ENCODE measurements at regions not wholly inside any gene's neighbourhood (a gene's known extent, or its start where the extent isn't known, plus 50 kb on each side); places are given as distances from the start of the nearest gene placed in this dataset.
"Not testable (repeated sequence)": the region's sequence is repeated elsewhere in the genome, so short reads cannot be mapped to it uniquely, and the experiment has no call there.

- not testable (repeated sequence) for FAIRE-seq
Observed at GRCh38 chr21:9001890-9002663, 1519.3 kb upstream of the TPTE start.

GRCh38 chr21:9003909-9004814 lies 1517.2 kb upstream of the TPTE start:
- not testable (repeated sequence) for FAIRE-seq

- not testable (repeated sequence) for FAIRE-seq
Observed at GRCh38 chr21:9004815-9005518, 1516.4 kb upstream of the TPTE start.

- not testable (repeated sequence) for FAIRE-seq
Observed at GRCh38 chr21:9005671-9006070, 1515.7 kb upstream of the TPTE start.

GRCh38 chr21:9006111-9006510 lies 1515.3 kb upstream of the TPTE start:
- not testable (repeated sequence) for FAIRE-seq

GRCh38 chr21:9006553-9007323 lies 1514.6 kb upstream of the TPTE start:
- FAIRE-seq = not testable (repeated sequence)

- FAIRE-seq = no peak
Observed at GRCh38 chr21:9008636-9009035, 1512.7 kb upstream of the TPTE start.

GRCh38 chr21:9009267-9010016 lies 1511.9 kb upstream of the TPTE start:
- not testable (repeated sequence) for FAIRE-seq

GRCh38 chr21:9010121-9010795 lies 1511.1 kb upstream of the TPTE start:
- FAIRE-seq = not testable (repeated sequence)

GRCh38 chr21:9010936-9011890 lies 1510.2 kb upstream of the TPTE start:
- not testable (repeated sequence) for FAIRE-seq

- FAIRE-seq = not testable (repeated sequence)
Observed at GRCh38 chr21:9011916-9012315, 1509.5 kb upstream of the TPTE start.

- FAIRE-seq = not testable (repeated sequence)
Observed at GRCh38 chr21:9013502-9014242, 1507.7 kb upstream of the TPTE start.

GRCh38 chr21:9014243-9014734 lies 1507.1 kb upstream of the TPTE start:
- not testable (repeated sequence) for FAIRE-seq

- not testable (repeated sequence) for FAIRE-seq
Observed at GRCh38 chr21:9015483-9016197, 1505.7 kb upstream of the TPTE start.

- FAIRE-seq = not testable (repeated sequence)
Observed at GRCh38 chr21:9017206-9017605, 1504.2 kb upstream of the TPTE start.

- not testable (repeated sequence) for FAIRE-seq
Observed at GRCh38 chr21:9018731-9019253, 1502.6 kb upstream of the TPTE start.

GRCh38 chr21:9024006-9024767 lies 1497.2 kb upstream of the TPTE start:
- FAIRE-seq = not testable (repeated sequence)

Measured in colon (tissue), 2 donors.